ENCODE measurements at regions not wholly inside any gene's neighbourhood (a gene's known extent, or its start where the extent isn't known, plus 50 kb on each side); places are given as distances from the start of the nearest gene placed in this dataset.

GRCh38 chr2:138897274-138897673 lies 117.1 kb upstream of the NXPH2 start:
- H4K20me1 ChIP-seq (ENCODE audit: insufficient read depth, low read length) = no peaks in the 10 kb centered on the region
- no peaks in the 10 kb centered on the region for H3K36me3 ChIP-seq (ENCODE audit: insufficient read depth, low read length)
- TF ChIP-seq EZH2 (IDR thresholded peaks at IDR 0.05; ENCODE audit: borderline replicate concordance, low read length) = no peak
- TF ChIP-seq, protein P1, sequence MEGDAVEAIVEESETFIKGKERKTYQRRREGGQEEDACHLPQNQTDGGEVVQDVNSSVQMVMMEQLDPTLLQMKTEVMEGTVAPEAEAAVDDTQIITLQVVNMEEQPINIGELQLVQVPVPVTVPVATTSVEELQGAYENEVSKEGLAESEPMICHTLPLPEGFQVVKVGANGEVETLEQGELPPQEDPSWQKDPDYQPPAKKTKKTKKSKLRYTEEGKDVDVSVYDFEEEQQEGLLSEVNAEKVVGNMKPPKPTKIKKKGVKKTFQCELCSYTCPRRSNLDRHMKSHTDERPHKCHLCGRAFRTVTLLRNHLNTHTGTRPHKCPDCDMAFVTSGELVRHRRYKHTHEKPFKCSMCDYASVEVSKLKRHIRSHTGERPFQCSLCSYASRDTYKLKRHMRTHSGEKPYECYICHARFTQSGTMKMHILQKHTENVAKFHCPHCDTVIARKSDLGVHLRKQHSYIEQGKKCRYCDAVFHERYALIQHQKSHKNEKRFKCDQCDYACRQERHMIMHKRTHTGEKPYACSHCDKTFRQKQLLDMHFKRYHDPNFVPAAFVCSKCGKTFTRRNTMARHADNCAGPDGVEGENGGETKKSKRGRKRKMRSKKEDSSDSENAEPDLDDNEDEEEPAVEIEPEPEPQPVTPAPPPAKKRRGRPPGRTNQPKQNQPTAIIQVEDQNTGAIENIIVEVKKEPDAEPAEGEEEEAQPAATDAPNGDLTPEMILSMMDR (IDR thresholded peaks at IDR 0.05; ENCODE audit: low read length) = no peak
- no peaks in the 10 kb centered on the region for H3K27me3 ChIP-seq (ENCODE audit: insufficient read depth, low read length)
- no peak overlapping the region for H3K9ac ChIP-seq (ENCODE audit: low read length)
- no peaks in the 10 kb centered on the region for H3F3A ChIP-seq (ENCODE audit: insufficient read depth, low read length)
- no peaks in the 10 kb centered on the region for H3K79me2 ChIP-seq (ENCODE audit: insufficient read depth, low read length)
- no peaks in the 10 kb centered on the region for H3K4me1 ChIP-seq (ENCODE audit: insufficient read depth, low read length, severe bottlenecking)
- H3K4me2 ChIP-seq (ENCODE audit: low read length) = no peak overlapping the region
- H3K27ac ChIP-seq (ENCODE audit: low read depth, low read length, poor library complexity, severe bottlenecking) = no peak overlapping the region
- H3K4me3 ChIP-seq (ENCODE audit: low read depth, low read length, poor library complexity, severe bottlenecking) = no peak overlapping the region
- H3K9me2 ChIP-seq (ENCODE audit: low read depth, low read length) = no peaks in the 10 kb centered on the region
- no peak overlapping the region for H2AFZ ChIP-seq (ENCODE audit: low read length)
- no peaks in the 10 kb centered on the region for H3K9me3 ChIP-seq (ENCODE audit: low read length)

DNA sequence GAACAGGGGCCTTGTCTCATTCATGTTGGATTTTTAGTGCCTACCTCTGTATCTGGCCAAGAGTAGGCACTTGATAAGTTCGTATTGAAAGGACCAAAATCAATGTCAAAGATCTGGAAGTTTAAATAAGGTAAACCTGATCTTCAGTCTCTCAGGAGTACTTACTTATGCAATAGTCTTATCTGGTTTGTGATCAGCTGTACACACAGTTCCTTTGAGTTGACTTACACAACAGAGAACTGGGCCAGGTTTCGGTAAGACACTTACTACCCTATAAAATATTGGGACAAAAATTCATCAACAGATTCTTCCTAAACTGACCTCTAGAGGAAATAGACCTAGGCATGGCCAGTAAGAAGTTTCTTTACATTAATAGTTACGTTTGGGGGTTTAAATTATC lies 113.6 kb upstream of the NXPH2 start:
- Histone ChIP-seq H3F3A (ENCODE audit: insufficient read depth, low read length) (no peaks in the 10 kb centered on the region), H3K9me2 (ENCODE audit: low read depth, low read length) (no peaks in the 10 kb centered on the region), H3K79me2 (ENCODE audit: insufficient read depth, low read length) (no peaks in the 10 kb centered on the region), H3K9me3 (ENCODE audit: low read length) (no peaks in the 10 kb centered on the region), H3K4me3 (ENCODE audit: low read depth, low read length, poor library complexity, severe bottlenecking) (no peak overlapping the region), H3K4me2 (ENCODE audit: low read length) (no peak overlapping the region), H3K4me1 (ENCODE audit: insufficient read depth, low read length, severe bottlenecking) (no peaks in the 10 kb centered on the region), H3K9ac (ENCODE audit: low read length) (no peak overlapping the region), H3K36me3 (ENCODE audit: insufficient read depth, low read length) (no peaks in the 10 kb centered on the region), H4K20me1 (ENCODE audit: insufficient read depth, low read length) (no peaks in the 10 kb centered on the region), H2AFZ (ENCODE audit: low read length) (no peak overlapping the region), H3K27me3 (ENCODE audit: insufficient read depth, low read length) (no peaks in the 10 kb centered on the region), H3K27ac (ENCODE audit: low read depth, low read length, poor library complexity, severe bottlenecking) (no peak overlapping the region)
- no peak for TF ChIP-seq EZH2 (IDR thresholded peaks at IDR 0.05; ENCODE audit: borderline replicate concordance, low read length)
- TF ChIP-seq, protein P1 (IDR thresholded peaks at IDR 0.05; ENCODE audit: low read length) = no peak

DNA sequence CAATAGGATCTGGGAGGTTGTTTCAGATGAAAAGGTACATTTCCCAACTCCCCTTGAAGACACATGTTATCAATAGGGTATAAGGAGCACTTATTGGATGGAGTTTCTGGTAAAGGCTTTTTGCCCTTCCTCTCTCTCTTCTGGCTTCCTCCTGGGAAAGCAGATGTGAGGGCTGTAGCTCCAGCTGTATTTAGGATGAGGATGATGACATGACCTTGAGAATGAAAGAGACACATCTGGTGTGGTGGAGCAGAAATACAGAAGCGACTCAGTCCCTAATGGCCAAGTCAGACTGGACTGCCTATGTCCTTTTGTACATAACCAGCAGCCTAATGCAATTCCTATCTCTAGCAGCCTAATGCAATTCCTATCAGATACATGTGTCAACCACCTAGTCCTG lies 100.9 kb upstream of the NXPH2 start:
- H3K4me3 ChIP-seq (ENCODE audit: low read depth, low read length, poor library complexity, severe bottlenecking) = no peak overlapping the region

More for the DNA sequence above, 100.9 kb upstream of the NXPH2 start:
- no peak overlapping the region for H2AFZ ChIP-seq (ENCODE audit: low read length)
- no peaks in the 10 kb centered on the region for H4K20me1 ChIP-seq (ENCODE audit: insufficient read depth, low read length)
- no peaks in the 10 kb centered on the region for H3K27me3 ChIP-seq (ENCODE audit: insufficient read depth, low read length)
- H3K9me3 ChIP-seq (ENCODE audit: low read length) = no peaks in the 10 kb centered on the region
- H3F3A ChIP-seq (ENCODE audit: insufficient read depth, low read length) = no peaks in the 10 kb centered on the region
- H3K27ac ChIP-seq (ENCODE audit: low read depth, low read length, poor library complexity, severe bottlenecking) = no peak overlapping the region
- H3K36me3 ChIP-seq (ENCODE audit: insufficient read depth, low read length) = no peaks in the 10 kb centered on the region
- no peaks in the 10 kb centered on the region for H3K79me2 ChIP-seq (ENCODE audit: insufficient read depth, low read length)
- H3K9me2 ChIP-seq (ENCODE audit: low read depth, low read length) = no peaks in the 10 kb centered on the region
- no peak overlapping the region for H3K9ac ChIP-seq (ENCODE audit: low read length)
- TF ChIP-seq, protein P1 (IDR thresholded peaks at IDR 0.05; ENCODE audit: low read length) = no peak
- no peaks in the 10 kb centered on the region for H3K4me1 ChIP-seq (ENCODE audit: insufficient read depth, low read length, severe bottlenecking)
- no peak overlapping the region for H3K4me2 ChIP-seq (ENCODE audit: low read length)

All from OCI-LY1 (cell line).